Endodermal cell (in vitro differentiated cells): ENCODE measurements at regions not wholly inside any gene's neighbourhood (a gene's known extent, or its start where the extent isn't known, plus 50 kb on each side); places are given as distances from the start of the nearest gene placed in this dataset.

Source experiments
- DNase-seq: peaks from one replicate; pipeline ENCODE4 v3.0.0-alpha.2; 2017
- H3K27ac ChIP-seq: 2 replicates; pipeline ENCODE4 v1.5.1; 2013; ENCODE audit warnings: mild to moderate bottlenecking, low read depth, low read length, moderate library complexity
- H3K27me3 ChIP-seq: 2 replicates; pipeline ENCODE4 v1.6.1; 2013; ENCODE audit warnings: mild to moderate bottlenecking, low read length, moderate library complexity; ENCODE audit not compliant: insufficient read depth, control insufficient read depth, poor library complexity, severe bottlenecking
- H3K36me3 ChIP-seq: 2 replicates; pipeline ENCODE4 v1.7.0; 2013; ENCODE audit warnings: mild to moderate bottlenecking, low read length, moderate library complexity; ENCODE audit not compliant: control insufficient read depth, insufficient read depth
- H3K4me1 ChIP-seq: one replicate; pipeline ENCODE4 v1.7.0; 2013; ENCODE audit warnings: low read length; ENCODE audit not compliant: control insufficient read depth, insufficient read depth
- H3K4me3 ChIP-seq: 2 replicates; pipeline ENCODE4 v1.5.1; 2013; ENCODE audit warnings: mild to moderate bottlenecking, low read length, moderate library complexity
- H3K9ac ChIP-seq: 2 replicates; pipeline ENCODE4 v1.6.1; 2013; ENCODE audit warnings: mild to moderate bottlenecking, low read length, moderate library complexity; ENCODE audit not compliant: poor library complexity, severe bottlenecking; ENCODE audit errors: extremely low read depth
- H3K9me3 ChIP-seq: 2 replicates; pipeline ENCODE4 v1.6.1; 2013; ENCODE audit warnings: mild to moderate bottlenecking, low read length, moderate library complexity; ENCODE audit not compliant: control insufficient read depth
- H3K27ac Mint-ChIP-seq: 2 replicates; pipeline ENCODE4 v1.8.0; 2020; ENCODE audit warnings: mixed read lengths
- H3K27me3 Mint-ChIP-seq: 2 replicates; pipeline ENCODE4 v1.8.0; 2021; ENCODE audit warnings: mild to moderate bottlenecking, mixed read lengths; ENCODE audit not compliant: insufficient read depth
- H3K36me3 Mint-ChIP-seq: 2 replicates; pipeline ENCODE4 v1.8.0; 2020; ENCODE audit warnings: low read depth, mixed read lengths
- H3K4me1 Mint-ChIP-seq: 2 replicates; pipeline ENCODE4 v1.8.0; 2020; ENCODE audit warnings: mixed read lengths
- H3K4me3 Mint-ChIP-seq: 2 replicates; pipeline ENCODE4 v1.8.0; 2020; ENCODE audit warnings: mild to moderate bottlenecking, moderate library complexity, mixed read lengths
- H3K9me3 Mint-ChIP-seq: 2 replicates; pipeline ENCODE4 v1.8.0; 2020; ENCODE audit warnings: mild to moderate bottlenecking, mixed read lengths
- CTCF ChIP-seq: fragments of 200-600 bp; sonication (generic); conservative IDR thresholded peaks from 2 replicates; pipeline ENCODE4 v1.5.0; 2021; ENCODE audit warnings: antibody characterized with exemption, mild to moderate bottlenecking
- WGBS, 2 experiments: methylation state at CpG; one replicate each; pipeline versions ENCODE4 v1.1.5 to v1.1.7; 2013; ENCODE audit warnings: missing lambda C conversion rate in 2 of 2, mixed read lengths in 1 of 2; ENCODE audit not compliant: insufficient coverage in 1 of 2, insufficient read length in 1 of 2; 5-methylcytosine and 5-hydroxymethylcytosine counted together

- Mint-ChIP-seq H3K9me3 (no peaks in the 10 kb centered on the region), H3K4me3 (no peak overlapping the region), H3K27me3 (no peaks in the 10 kb centered on the region), H3K4me1 (peaks cover 5% of the 10 kb centered on the region), H3K27ac (no peak overlapping the region), H3K36me3 (no peaks in the 10 kb centered on the region)
- no peak for TF ChIP-seq CTCF
- Histone ChIP-seq H3K27me3 (no peaks in the 10 kb centered on the region), H3K4me3 (no peak overlapping the region), H3K36me3 (no peaks in the 10 kb centered on the region), H3K9me3 (no peaks in the 10 kb centered on the region), H3K9ac (no peak overlapping the region), H3K27ac (no peak overlapping the region), H3K4me1 (peaks cover 4% of the 10 kb centered on the region)
- WGBS, 2 experiments, result 80 to 95% methylated on average over 1 of the region's 1 CpG
- DNase-seq, result no peak
Measured at GRCh38 chr4:129488427-129488826, 392.5 kb downstream of the C4orf33 start.

DNA sequence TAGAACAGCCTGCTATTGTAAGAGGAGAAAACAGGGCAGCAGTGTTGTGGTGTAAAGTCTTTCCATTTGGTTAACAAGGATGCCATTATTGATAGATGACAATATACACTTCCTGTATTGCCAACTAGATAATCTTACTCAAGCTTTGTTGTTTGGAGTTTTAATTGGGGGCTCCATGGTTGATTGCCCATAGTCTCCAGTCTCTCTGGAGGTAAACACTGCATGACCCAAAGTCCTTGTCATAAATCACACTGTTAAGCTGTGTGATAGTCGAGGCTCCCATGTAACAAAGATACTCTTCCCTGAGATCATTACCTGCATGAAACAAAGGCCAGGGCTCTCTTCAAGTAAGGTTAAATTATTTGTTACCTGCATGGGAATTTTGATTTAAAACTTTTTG is 394.6 kb downstream of the C4orf33 start:
- H3K9me3 ChIP-seq, result no peaks in the 10 kb centered on the region
- no peak for TF ChIP-seq CTCF
- H3K9me3 Mint-ChIP-seq, result no peaks in the 10 kb centered on the region
- no peak overlapping the region for H3K4me3 Mint-ChIP-seq
- no peaks in the 10 kb centered on the region for H3K36me3 ChIP-seq
- H3K4me1 Mint-ChIP-seq, result peaks cover 5% of the 10 kb centered on the region
- no peak for DNase-seq
- H3K4me3 ChIP-seq, result no peak overlapping the region
- H3K27ac ChIP-seq, result no peak overlapping the region
- peaks cover 4% of the 10 kb centered on the region for H3K4me1 ChIP-seq
- no peaks in the 10 kb centered on the region for H3K36me3 Mint-ChIP-seq
- no peak overlapping the region for H3K27ac Mint-ChIP-seq
- H3K27me3 Mint-ChIP-seq, result no peaks in the 10 kb centered on the region
- WGBS, 2 experiments, result 92% methylated on average over 1 of the region's 1 CpG; no CpG with 5 or more reads in 1 of the 2 experiments
- H3K9ac ChIP-seq, result no peak overlapping the region
- no peaks in the 10 kb centered on the region for H3K27me3 ChIP-seq

DNA sequence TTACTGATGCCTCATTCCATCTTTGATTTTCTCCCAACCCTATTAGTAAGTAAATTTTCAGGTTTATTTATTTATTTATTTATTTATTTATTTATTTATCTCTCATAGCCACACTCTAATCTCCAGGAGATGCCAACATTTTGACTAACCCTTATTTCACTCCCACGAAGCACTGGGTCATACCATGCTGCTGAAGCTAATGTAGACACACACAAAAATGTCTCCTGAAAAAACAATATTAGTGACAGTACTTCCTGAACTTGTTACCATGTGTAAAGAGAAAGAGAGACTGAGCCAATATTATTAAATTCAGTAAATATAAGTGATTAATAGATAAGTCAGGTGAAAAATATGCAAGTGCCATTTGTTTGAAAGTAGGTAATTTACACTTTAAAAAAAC is 402.7 kb downstream of the C4orf33 start:
- Mint-ChIP-seq H3K27ac (no peak overlapping the region), H3K4me3 (no peak overlapping the region), H3K36me3 (no peaks in the 10 kb centered on the region), H3K9me3 (no peaks in the 10 kb centered on the region), H3K4me1 (no peaks in the 10 kb centered on the region), H3K27me3 (no peaks in the 10 kb centered on the region)
- no peaks in the 10 kb centered on the region for H3K9me3 ChIP-seq
- no peak overlapping the region for H3K9ac ChIP-seq
- no peak for DNase-seq
- H3K27me3 ChIP-seq, result no peaks in the 10 kb centered on the region
- H3K36me3 ChIP-seq, result no peaks in the 10 kb centered on the region
- H3K4me3 ChIP-seq, result no peak overlapping the region
- no peaks in the 10 kb centered on the region for H3K4me1 ChIP-seq
- no peak overlapping the region for H3K27ac ChIP-seq
- WGBS, 2 experiments, result 100% methylated on average over 1 of the region's 1 CpG; no CpG with 5 or more reads in 1 of the 2 experiments
- no peak for TF ChIP-seq CTCF
